ENCODE measurements at regions not wholly inside any gene's neighbourhood (a gene's known extent, or its start where the extent isn't known, plus 50 kb on each side); places are given as distances from the start of the nearest gene placed in this dataset.

DNA sequence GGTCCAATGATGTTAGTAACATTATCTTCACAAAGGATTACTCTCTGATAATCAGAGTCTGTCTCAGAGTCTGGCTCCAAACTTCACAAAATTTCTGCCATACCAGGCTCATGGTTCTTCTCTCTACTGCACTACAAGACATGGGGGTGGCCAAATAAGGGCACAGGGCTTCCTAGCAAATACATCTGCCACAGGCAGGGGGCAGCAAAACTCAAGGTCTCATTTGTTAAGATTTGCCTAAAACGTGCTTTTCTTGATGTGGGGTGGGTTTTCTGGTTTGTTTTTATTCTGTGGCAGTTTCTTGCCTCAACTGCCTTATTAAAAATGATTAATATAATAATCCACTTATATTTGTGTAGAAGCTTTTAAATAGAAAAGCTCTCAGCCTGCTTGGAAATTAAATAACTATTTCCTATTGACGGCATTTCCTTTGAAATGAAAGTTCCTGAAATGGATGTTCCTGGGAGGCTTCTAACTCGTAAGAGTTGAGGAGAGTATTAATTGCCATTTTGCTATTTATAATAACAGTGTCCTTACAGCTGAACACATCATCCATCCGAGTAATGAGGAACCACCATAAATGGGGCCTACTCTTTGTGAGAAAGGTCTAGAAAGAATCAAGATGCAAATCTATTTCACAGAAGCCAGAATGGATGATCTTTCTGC, 53.8 kb downstream of the SST start (continued):
- TF ChIP-seq, protein P1, sequence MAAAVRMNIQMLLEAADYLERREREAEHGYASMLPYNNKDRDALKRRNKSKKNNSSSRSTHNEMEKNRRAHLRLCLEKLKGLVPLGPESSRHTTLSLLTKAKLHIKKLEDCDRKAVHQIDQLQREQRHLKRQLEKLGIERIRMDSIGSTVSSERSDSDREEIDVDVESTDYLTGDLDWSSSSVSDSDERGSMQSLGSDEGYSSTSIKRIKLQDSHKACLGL (CRISPR knock-in tag; IDR thresholded peaks at IDR 0.05; ENCODE audit: borderline replicate concordance, poor library complexity, severe bottlenecking): no peak
- TF ChIP-seq SPI1 (IDR thresholded peaks at IDR 0.05; ENCODE audit: borderline replicate concordance, low read depth, low read length) (no peak), POLR2G (IDR thresholded peaks at IDR 0.05; ENCODE audit: low read depth, low read length) (no peak), CXXC5 (CRISPR knock-in tag; IDR thresholded peaks at IDR 0.05) (no peak), ZNF384 (IDR thresholded peaks at IDR 0.05; ENCODE audit: low read depth, low read length) (no peak), FOS (IDR thresholded peaks at IDR 0.05; ENCODE audit: extremely low read depth, insufficient read length) (no peak), CEBPG (CRISPR knock-in tag; IDR thresholded peaks at IDR 0.05) (no peak), CEBPG (tag; conservative IDR thresholded peaks at IDR 0.05 in 1 of 2, IDR thresholded peaks at IDR 0.05 in 1 of 2) (no peak), SMC3 (conservative IDR thresholded peaks at IDR 0.05; ENCODE audit: insufficient read depth, low read depth, low read length) (peak; percentile 49), ZFP30 (CRISPR knock-in tag; IDR thresholded peaks at IDR 0.05; ENCODE audit: borderline replicate concordance) (no peak), SIX5 (IDR thresholded peaks at IDR 0.05; ENCODE audit: borderline replicate concordance in 1 of 2, insufficient read depth in 1 of 2, low read depth in 1 of 2, low read length in 2 of 2) (no peak), ZZZ3 (IDR thresholded peaks at IDR 0.05) (no peak), TAF15 (IDR thresholded peaks at IDR 0.05; ENCODE audit: low read depth, low read length) (no peak), DNMT1 (IDR thresholded peaks at IDR 0.05) (no peak), ZNF263 (CRISPR knock-in tag; IDR thresholded peaks at IDR 0.05; ENCODE audit: borderline replicate concordance) (no peak), KAT2B (IDR thresholded peaks at IDR 0.05; ENCODE audit: low read depth, low read length) (no peak), PRPF4 (IDR thresholded peaks at IDR 0.05; ENCODE audit: insufficient read depth, low read depth, low read length, poor library complexity, severe bottlenecking) (no peak), EWSR1 (IDR thresholded peaks at IDR 0.05; ENCODE audit: borderline replicate concordance, low read depth, partially characterized antibody) (no peak)
- TF ChIP-seq, protein P2, sequence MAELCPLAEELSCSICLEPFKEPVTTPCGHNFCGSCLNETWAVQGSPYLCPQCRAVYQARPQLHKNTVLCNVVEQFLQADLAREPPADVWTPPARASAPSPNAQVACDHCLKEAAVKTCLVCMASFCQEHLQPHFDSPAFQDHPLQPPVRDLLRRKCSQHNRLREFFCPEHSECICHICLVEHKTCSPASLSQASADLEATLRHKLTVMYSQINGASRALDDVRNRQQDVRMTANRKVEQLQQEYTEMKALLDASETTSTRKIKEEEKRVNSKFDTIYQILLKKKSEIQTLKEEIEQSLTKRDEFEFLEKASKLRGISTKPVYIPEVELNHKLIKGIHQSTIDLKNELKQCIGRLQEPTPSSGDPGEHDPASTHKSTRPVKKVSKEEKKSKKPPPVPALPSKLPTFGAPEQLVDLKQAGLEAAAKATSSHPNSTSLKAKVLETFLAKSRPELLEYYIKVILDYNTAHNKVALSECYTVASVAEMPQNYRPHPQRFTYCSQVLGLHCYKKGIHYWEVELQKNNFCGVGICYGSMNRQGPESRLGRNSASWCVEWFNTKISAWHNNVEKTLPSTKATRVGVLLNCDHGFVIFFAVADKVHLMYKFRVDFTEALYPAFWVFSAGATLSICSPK (IDR thresholded peaks at IDR 0.05; ENCODE audit: borderline replicate concordance): no peak
- TF ChIP-seq, protein P3, sequence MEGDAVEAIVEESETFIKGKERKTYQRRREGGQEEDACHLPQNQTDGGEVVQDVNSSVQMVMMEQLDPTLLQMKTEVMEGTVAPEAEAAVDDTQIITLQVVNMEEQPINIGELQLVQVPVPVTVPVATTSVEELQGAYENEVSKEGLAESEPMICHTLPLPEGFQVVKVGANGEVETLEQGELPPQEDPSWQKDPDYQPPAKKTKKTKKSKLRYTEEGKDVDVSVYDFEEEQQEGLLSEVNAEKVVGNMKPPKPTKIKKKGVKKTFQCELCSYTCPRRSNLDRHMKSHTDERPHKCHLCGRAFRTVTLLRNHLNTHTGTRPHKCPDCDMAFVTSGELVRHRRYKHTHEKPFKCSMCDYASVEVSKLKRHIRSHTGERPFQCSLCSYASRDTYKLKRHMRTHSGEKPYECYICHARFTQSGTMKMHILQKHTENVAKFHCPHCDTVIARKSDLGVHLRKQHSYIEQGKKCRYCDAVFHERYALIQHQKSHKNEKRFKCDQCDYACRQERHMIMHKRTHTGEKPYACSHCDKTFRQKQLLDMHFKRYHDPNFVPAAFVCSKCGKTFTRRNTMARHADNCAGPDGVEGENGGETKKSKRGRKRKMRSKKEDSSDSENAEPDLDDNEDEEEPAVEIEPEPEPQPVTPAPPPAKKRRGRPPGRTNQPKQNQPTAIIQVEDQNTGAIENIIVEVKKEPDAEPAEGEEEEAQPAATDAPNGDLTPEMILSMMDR (IDR thresholded peaks at IDR 0.05 in 2 of 3, conservative IDR thresholded peaks at IDR 0.05 in 1 of 3; ENCODE audit: insufficient read depth in 2 of 3, low read depth in 1 of 3, low read length in 3 of 3): peak; percentile 58 to 75 (median 69); a peak in 5 of 6 replicates
- TF ChIP-seq, protein P4, sequence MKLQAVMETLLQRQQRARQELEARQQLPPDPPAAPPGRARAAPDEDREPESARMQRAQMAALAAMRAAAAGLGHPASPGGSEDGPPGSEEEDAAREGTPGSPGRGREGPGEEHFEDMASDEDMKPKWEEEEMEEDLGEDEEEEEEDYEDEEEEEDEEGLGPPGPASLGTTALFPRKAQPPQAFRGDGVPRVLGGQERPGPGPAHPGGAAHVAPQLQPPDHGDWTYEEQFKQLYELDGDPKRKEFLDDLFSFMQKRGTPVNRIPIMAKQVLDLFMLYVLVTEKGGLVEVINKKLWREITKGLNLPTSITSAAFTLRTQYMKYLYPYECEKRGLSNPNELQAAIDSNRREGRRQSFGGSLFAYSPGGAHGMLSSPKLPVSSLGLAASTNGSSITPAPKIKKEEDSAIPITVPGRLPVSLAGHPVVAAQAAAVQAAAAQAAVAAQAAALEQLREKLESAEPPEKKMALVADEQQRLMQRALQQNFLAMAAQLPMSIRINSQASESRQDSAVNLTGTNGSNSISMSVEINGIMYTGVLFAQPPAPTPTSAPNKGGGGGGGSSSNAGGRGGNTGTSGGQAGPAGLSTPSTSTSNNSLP (IDR thresholded peaks at IDR 0.05; ENCODE audit: borderline replicate concordance, low read depth, low read length): no peak

All from K562 (cell line).